ENCODE measurements at regions not wholly inside any gene's neighbourhood (a gene's known extent, or its start where the extent isn't known, plus 50 kb on each side); places are given as distances from the start of the nearest gene placed in this dataset.

DNA sequence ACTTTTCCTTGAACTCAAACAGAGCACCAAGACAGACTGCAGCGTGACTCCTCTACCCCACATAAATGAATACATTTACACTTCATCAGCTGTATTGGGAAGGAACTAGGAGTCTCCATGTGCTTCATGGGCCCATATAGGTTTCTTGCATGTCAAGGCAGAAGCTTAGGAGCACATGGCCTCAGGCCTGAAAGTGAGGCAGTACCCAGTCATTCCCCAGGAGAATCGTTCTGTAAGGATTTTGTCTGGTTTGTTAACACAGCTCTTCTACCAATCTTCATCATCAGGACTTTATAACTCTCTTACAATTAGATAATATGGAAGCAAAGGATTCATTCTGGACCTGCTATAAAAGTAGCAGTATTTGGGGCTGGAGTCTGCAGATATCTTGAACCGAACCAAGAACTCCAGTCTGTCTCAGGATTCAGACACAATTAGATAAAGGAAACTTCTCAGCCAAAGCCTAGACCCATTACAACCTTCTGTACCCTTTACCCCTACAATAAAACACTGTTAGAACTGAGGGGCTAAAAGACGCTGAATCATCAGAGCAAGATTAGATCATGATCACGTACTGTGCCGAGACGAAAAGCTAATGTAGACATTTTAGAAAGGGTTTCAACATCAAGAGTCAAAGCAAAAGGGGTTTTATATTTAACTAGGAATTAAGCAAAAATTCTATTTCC lies 385.5 kb upstream of the SLC30A5 start:
- TF ChIP-seq, protein P1, sequence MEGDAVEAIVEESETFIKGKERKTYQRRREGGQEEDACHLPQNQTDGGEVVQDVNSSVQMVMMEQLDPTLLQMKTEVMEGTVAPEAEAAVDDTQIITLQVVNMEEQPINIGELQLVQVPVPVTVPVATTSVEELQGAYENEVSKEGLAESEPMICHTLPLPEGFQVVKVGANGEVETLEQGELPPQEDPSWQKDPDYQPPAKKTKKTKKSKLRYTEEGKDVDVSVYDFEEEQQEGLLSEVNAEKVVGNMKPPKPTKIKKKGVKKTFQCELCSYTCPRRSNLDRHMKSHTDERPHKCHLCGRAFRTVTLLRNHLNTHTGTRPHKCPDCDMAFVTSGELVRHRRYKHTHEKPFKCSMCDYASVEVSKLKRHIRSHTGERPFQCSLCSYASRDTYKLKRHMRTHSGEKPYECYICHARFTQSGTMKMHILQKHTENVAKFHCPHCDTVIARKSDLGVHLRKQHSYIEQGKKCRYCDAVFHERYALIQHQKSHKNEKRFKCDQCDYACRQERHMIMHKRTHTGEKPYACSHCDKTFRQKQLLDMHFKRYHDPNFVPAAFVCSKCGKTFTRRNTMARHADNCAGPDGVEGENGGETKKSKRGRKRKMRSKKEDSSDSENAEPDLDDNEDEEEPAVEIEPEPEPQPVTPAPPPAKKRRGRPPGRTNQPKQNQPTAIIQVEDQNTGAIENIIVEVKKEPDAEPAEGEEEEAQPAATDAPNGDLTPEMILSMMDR (IDR thresholded peaks at IDR 0.05; ENCODE audit: low read depth, low read length): no peak
- no peak overlapping the region for H3K4me3 ChIP-seq (ENCODE audit: low read depth, low read length)

DNA sequence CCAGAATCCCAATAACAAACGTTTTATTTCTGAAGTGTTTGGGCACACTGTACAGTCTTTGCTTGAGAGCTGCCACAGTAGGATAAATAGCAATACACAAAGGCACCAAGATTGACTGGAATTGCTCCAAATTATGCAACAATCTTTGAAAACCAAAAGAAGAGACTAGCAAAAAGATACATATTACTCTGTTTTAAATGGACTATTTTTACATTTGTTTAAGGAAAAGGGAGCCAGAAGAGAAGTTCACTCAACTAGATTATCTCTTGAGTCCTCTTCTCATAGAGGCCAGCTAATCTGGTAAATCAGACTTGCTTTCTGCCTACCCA lies 385.0 kb upstream of the SLC30A5 start:
- TF ChIP-seq, protein P1 (IDR thresholded peaks at IDR 0.05; ENCODE audit: low read depth, low read length): no peak

DNA sequence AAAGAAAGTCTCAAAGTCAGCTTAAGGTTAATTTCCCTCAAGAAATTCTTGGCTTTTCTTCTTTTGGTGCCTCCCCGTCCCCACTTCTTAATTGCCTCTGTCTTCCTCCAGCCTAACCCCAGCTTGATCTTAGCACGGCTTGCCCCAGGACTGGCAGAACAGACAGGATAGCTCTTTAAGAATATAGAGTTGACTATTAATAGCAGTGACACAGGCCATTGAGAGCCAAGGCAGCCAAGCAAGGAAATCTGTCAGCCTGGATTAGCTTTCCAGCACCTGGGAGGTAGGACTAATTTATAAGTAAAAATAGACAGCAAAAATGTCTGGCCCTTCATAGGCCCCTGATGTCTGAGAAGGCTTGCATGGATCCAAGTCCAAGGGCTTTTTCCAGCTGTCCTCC lies 384.6 kb upstream of the SLC30A5 start:
- TF ChIP-seq, protein P1 (IDR thresholded peaks at IDR 0.05; ENCODE audit: low read depth, low read length): no peak
- H3K4me3 ChIP-seq (ENCODE audit: low read depth, low read length): no peak overlapping the region

More for the DNA sequence above, 385.0 kb upstream of the SLC30A5 start:
- no peak overlapping the region for H3K4me3 ChIP-seq (ENCODE audit: low read depth, low read length)

DNA sequence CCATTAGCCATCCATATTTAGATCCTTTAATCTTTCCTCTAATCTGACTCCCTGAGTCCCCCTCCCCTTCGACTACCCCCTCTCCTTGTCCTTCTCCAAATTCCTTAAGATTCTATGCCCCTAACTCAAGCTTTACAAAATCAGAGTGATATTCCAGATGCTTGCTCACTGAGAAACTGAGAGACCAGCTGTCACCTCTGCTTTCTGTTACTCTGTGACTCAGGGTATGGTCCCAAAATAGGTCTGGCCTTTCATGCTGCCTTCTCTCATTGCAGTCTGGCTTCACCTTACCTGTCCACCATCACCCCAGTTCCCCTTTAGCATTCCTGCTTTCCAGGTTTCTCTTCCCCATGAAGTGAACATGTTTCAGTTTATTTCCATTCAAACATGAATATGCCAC lies 383.3 kb upstream of the SLC30A5 start:
- TF ChIP-seq, protein P1 (IDR thresholded peaks at IDR 0.05; ENCODE audit: low read depth, low read length): no peak
- H3K4me3 ChIP-seq (ENCODE audit: low read depth, low read length): no peak overlapping the region

DNA sequence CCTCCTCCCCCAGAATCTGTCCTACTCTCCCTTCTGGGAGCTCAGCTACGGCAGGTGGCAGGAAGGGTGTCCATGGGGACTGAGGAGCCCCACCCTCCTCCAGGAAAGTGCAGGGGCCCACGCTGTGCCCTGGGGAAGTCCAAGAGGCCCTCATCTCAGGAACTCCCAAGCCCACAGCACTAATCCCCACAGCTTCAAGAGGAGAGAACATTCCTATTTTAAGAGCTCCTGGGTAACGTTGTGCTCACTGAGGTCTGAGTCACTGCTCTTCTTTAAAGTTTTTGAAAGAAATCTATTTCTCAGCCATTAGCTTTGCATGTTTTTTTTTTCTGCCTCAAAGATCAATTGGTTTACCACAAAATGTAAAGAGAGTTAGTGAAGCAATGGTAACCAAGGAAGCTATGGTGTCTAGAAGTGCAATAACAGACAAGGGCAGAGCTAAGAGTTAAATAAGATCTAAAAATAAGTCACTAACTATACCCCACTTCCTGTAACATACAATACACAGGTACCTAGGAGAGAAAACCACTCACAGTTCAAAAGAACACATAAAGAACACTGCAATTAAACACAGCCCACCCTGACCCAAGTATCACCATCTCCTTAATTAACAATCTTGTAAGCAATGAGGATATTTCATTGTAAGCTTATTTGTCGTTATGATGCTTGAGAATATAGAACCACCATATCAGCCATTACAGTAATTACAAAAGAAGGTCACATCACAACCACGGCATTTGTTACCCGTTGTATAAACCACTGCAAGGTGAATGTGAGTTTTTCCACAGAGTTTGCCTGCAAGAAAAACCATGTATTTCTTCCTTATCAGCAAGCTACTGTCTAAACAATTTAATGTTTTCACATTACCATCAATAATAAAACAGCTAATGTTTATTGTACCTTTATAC lies 382.3 kb upstream of the SLC30A5 start:
- TF ChIP-seq, protein P1 (IDR thresholded peaks at IDR 0.05; ENCODE audit: low read depth, low read length): no peak
- no peak overlapping the region for H3K4me3 ChIP-seq (ENCODE audit: low read depth, low read length)

DNA sequence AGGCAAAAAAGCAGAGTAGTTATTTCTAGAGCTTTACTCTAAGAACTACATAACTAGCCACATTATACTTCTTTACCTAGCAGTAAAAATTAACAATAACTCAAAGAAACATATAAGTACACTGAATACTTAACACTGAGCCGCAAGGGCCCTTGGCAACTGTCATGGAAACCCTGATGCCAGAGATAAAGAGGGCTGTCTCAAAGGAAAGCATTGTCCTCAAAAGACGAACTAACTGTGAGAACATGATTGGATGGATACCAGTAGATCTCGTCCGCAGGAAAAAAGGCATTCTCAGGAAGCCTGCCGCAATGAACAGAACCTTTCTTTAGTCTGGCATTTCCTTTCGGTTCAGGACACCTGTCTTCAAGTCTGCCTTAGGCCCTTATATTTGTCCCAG lies 379.0 kb upstream of the SLC30A5 start:
- TF ChIP-seq, protein P1 (IDR thresholded peaks at IDR 0.05; ENCODE audit: low read depth, low read length): no peak
- no peak overlapping the region for H3K4me3 ChIP-seq (ENCODE audit: low read depth, low read length)
